B cell (primary cell): ENCODE measurements at regions not wholly inside any gene's neighbourhood (a gene's known extent, or its start where the extent isn't known, plus 50 kb on each side); places are given as distances from the start of the nearest gene placed in this dataset.

Source experiments
- ATAC-seq: fragments of 200-7000 bp; cut with Tn5 transposase; one replicate; pipeline ENCODE4 v1.10.0; 2021; ENCODE audit warnings: low read depth, mild to moderate bottlenecking, moderate number of reproducible peaks, moderate library complexity
- CTCF ChIA-PET: fragments of 350-600 bp; sonication (Branson Sonifier 250); formaldehyde crosslinking; loops from one replicate; lab custom pipeline; 2021; ENCODE audit warnings: antibody characterized with exemption, inconsistent platforms; lab: Charles Lee
- POLR2A ChIA-PET: fragments of 350-600 bp; sonication (Branson Sonifier 250); formaldehyde crosslinking; loops from one replicate; lab custom pipeline; 2021; ENCODE audit warnings: antibody characterized with exemption; lab: Charles Lee
- DNase-seq: peaks from one replicate; pipeline ENCODE4 v3.0.0; 2013
- H2AFZ ChIP-seq: 2 replicates; pipeline ENCODE4 v1.6.1; 2012; ENCODE audit warnings: mild to moderate bottlenecking, low read depth, low read length; ENCODE audit not compliant: insufficient read depth, poor library complexity, severe bottlenecking
- H3K27ac ChIP-seq, 2 donors: 1 replicate in 1 of 2; 2 replicates in 1 of 2; pipeline ENCODE4 v1.5.1; 2012 to 2013; ENCODE audit warnings: low read length in 2 of 2, mild to moderate bottlenecking in 2 of 2, moderate library complexity in 1 of 2
- H3K27me3 ChIP-seq, 4 experiments: fragments of 200-600 bp in 1 of 4; sonication (generic) in 1 of 4; replicated peaks in 1 of 4; 1 replicate in 2 of 4; 2 replicates in 2 of 4; pipeline versions ENCODE4 v1.6.1 to v1.7.0; 2013 to 2016; ENCODE audit warnings: low read length in 3 of 4, mild to moderate bottlenecking in 2 of 4, mixed read lengths in 1 of 4, moderate library complexity in 1 of 4; ENCODE audit not compliant: insufficient read depth in 4 of 4, control insufficient read depth in 3 of 4; ENCODE audit errors: control extremely low read depth in 1 of 4
- H3K36me3 ChIP-seq, 2 experiments: replicated peaks in 1 of 2; 1 replicate in 1 of 2; 2 replicates in 1 of 2; pipeline versions ENCODE4 v1.6.1 to v1.7.1; 2013; ENCODE audit warnings: low read length in 1 of 2; ENCODE audit not compliant: insufficient read depth in 2 of 2, control insufficient read depth in 1 of 2; ENCODE audit errors: control extremely low read depth in 1 of 2, extremely low read depth in 1 of 2
- H3K4me1 ChIP-seq, 2 donors: fragments of 200-600 bp in 1 of 2; sonication (generic) in 1 of 2; 1 replicate in 1 of 2; 2 replicates in 1 of 2; pipeline versions ENCODE4 v1.5.1 to v1.6.1; 2013 to 2017; ENCODE audit warnings: low read length in 2 of 2; ENCODE audit not compliant: control insufficient read depth in 2 of 2, insufficient read depth in 2 of 2
- H3K4me2 ChIP-seq: replicated peaks from 2 replicates; pipeline ENCODE3; 2012; ENCODE audit warnings: mild to moderate bottlenecking, low read depth, low read length; ENCODE audit not compliant: poor library complexity, severe bottlenecking
- H3K4me3 ChIP-seq, 5 experiments: fragments of 200-600 bp in 1 of 5; sonication (generic) in 1 of 5; 1 replicate in 3 of 5; 2 replicates in 2 of 5; pipeline versions ENCODE4 v1.5.1 to v1.7.0; 2011 to 2016; ENCODE audit warnings: low read length in 4 of 5, mild to moderate bottlenecking in 4 of 5, low read depth in 2 of 5, control low read depth in 1 of 5, moderate library complexity in 1 of 5; ENCODE audit not compliant: insufficient read depth in 1 of 5; ENCODE audit errors: control extremely low read depth in 1 of 5, extremely low read depth in 1 of 5
- H3K79me2 ChIP-seq: fragments of 200-600 bp; sonication (generic); one replicate; pipeline ENCODE4 v1.6.0; 2016; ENCODE audit warnings: low read length; ENCODE audit not compliant: control insufficient read depth, insufficient read depth
- H3K9ac ChIP-seq: fragments of 200-600 bp; sonication (generic); 2 replicates; pipeline ENCODE4 v1.6.1; 2017; ENCODE audit warnings: mild to moderate bottlenecking, low read length, moderate library complexity
- H3K9me3 ChIP-seq, 3 donors: one replicate each; pipeline versions ENCODE4 v1.6.1 to v1.7.1; 2013; ENCODE audit warnings: low read length in 2 of 3; ENCODE audit not compliant: control insufficient read depth in 2 of 3, insufficient read depth in 1 of 3; ENCODE audit errors: control extremely low read depth in 1 of 3
- H4K20me1 ChIP-seq: 2 replicates; pipeline ENCODE4 v1.6.0; 2012; ENCODE audit warnings: mild to moderate bottlenecking, low read length; ENCODE audit not compliant: insufficient read depth, control insufficient read depth, poor library complexity, severe bottlenecking
- H3K27ac Mint-ChIP-seq: one replicate; pipeline ENCODE4 v1.8.0; 2021; ENCODE audit warnings: mixed read lengths
- H3K27me3 Mint-ChIP-seq: one replicate; pipeline ENCODE4 v1.8.0; 2021; ENCODE audit warnings: mixed read lengths
- H3K4me1 Mint-ChIP-seq: one replicate; pipeline ENCODE4 v1.8.0; 2021; ENCODE audit warnings: mixed read lengths
- H3K4me3 Mint-ChIP-seq: one replicate; pipeline ENCODE4 v1.8.0; 2021; ENCODE audit warnings: mixed read lengths
- H3K9me3 Mint-ChIP-seq: one replicate; pipeline ENCODE4 v1.8.0; 2022; ENCODE audit warnings: mixed read lengths; ENCODE audit not compliant: insufficient read depth
- CTCF ChIP-seq: fragments of 200-600 bp; IDR thresholded peaks from one replicate; pipeline ENCODE4 v1.8.0; 2022; ENCODE audit warnings: antibody characterized with exemption, mild to moderate bottlenecking
- EZH2 ChIP-seq: IDR thresholded peaks from 2 replicates; pipeline ENCODE4 v1.6.1; 2012; ENCODE audit warnings: borderline replicate concordance, low read depth, mild to moderate bottlenecking, moderate library complexity, low read length; ENCODE audit not compliant: insufficient read depth, poor library complexity, severe bottlenecking
- WGBS: methylation state at CpG from one replicate; pipeline ENCODE4 v1.1.5; 2013; ENCODE audit warnings: missing lambda C conversion rate; ENCODE audit not compliant: insufficient coverage; 5-methylcytosine and 5-hydroxymethylcytosine counted together
- intact Hi-C: fragments of 100-400 bp; cut with micrococcal nuclease; formaldehyde crosslinking; loops from one replicate; pipeline ENCODE4 v1.10.0; 2022

GRCh38 chr5:88957013-88957412 is 74.0 kb upstream of the MEF2C start:
- H3K79me2 ChIP-seq = no peaks in the 10 kb centered on the region
- H3K9me3 Mint-ChIP-seq = no peaks in the 10 kb centered on the region
- POLR2A ChIA-PET = interaction anchor here (0.6 kb wide), 1 partner anchor 20 kb away, joined by 3 read pairs; no protein-coding TSS in a partner anchor
- DNase-seq (no peak), ATAC-seq (no peak)
- H3K27ac Mint-ChIP-seq = no peak overlapping the region
- no peaks in the 10 kb centered on the region for H3K27me3 ChIP-seq
- H3K27me3 Mint-ChIP-seq = no peaks in the 10 kb centered on the region
- no peak overlapping the region for H3K27ac ChIP-seq
- TF ChIP-seq CTCF (no peak), EZH2 (no peak)
- no peak overlapping the region for H3K4me3 ChIP-seq
- no peak overlapping the region for H2AFZ ChIP-seq
- H4K20me1 ChIP-seq = no peaks in the 10 kb centered on the region
- peaks cover 11% of the 10 kb centered on the region for H3K4me1 Mint-ChIP-seq
- H3K9ac ChIP-seq = no peak overlapping the region
- no peaks in the 10 kb centered on the region for H3K36me3 ChIP-seq
- H3K9me3 ChIP-seq = no peaks in the 10 kb centered on the region
- CTCF ChIA-PET = no interaction called here
- intact Hi-C loops = no loop called here
- H3K4me2 ChIP-seq = no peak overlapping the region
- peaks cover 7 to 13% of the 10 kb centered on the region in 2 donors for H3K4me1 ChIP-seq
- no CpG with 5 or more reads among the region's 3 CpGs for WGBS
- H3K4me3 Mint-ChIP-seq = no peak overlapping the region

GRCh38 chr5:88956416-88956815 is 73.4 kb upstream of the MEF2C start:
- no peaks in the 10 kb centered on the region for H3K79me2 ChIP-seq
- ATAC-seq = no peak
- TF ChIP-seq EZH2 = no peak
- no peak for TF ChIP-seq CTCF
- ChIA-PET CTCF (no interaction called here), POLR2A (interaction anchor here (0.6 kb wide), 1 partner anchor 21 kb away, joined by 3 read pairs; no protein-coding TSS in a partner anchor)
- no peak overlapping the region for H3K4me3 ChIP-seq
- Mint-ChIP-seq H3K9me3 (no peaks in the 10 kb centered on the region), H3K4me1 (peaks cover 11% of the 10 kb centered on the region), H3K27me3 (no peaks in the 10 kb centered on the region), H3K4me3 (no peak overlapping the region), H3K27ac (no peak overlapping the region)
- H4K20me1 ChIP-seq = no peaks in the 10 kb centered on the region
- no peak for DNase-seq
- H3K9me3 ChIP-seq = no peaks in the 10 kb centered on the region
- intact Hi-C loops = no loop called here
- no peaks in the 10 kb centered on the region for H3K36me3 ChIP-seq
- peaks cover 7 to 13% of the 10 kb centered on the region in 2 donors for H3K4me1 ChIP-seq
- no peak overlapping the region for H2AFZ ChIP-seq
- no peak overlapping the region for H3K27ac ChIP-seq
- no peaks in the 10 kb centered on the region for H3K27me3 ChIP-seq
- WGBS = no CpG with 5 or more reads among the region's 2 CpGs
- H3K4me2 ChIP-seq = no peak overlapping the region
- no peak overlapping the region for H3K9ac ChIP-seq
